ENCODE measurements at regions not wholly inside any gene's neighbourhood (a gene's known extent, or its start where the extent isn't known, plus 50 kb on each side); places are given as distances from the start of the nearest gene placed in this dataset.
A peak's percentile ranks its signal among the peaks of the same experiment; 100 is the strongest.

DNA sequence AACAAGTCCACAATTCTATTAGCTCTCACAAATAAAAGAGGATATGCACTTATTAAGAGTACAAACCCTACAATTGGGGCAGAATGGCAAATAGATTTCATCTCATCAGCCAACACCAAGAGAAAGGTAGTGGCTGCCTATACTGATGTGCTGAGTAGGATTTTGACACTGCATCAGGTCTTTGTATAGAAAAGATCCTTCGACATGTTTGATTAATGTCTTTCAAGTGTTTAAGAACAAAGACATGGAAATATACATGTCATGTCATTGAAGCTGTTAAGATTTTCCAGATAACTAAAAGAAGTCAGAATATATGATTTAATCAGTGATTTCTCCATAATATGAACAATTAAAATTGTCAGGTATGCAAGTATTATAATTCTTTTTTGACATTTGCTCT lies 238.7 kb upstream of the GRAMD2B start:
- Histone ChIP-seq H3K27ac (ENCODE audit: low read length) (no peak overlapping the region), H3K79me2 (ENCODE audit: low read length) (no peaks in the 10 kb centered on the region), H3K27me3 (ENCODE audit: low read length) (no peaks in the 10 kb centered on the region), H3K9me2 (replicated peaks; ENCODE audit: low read length) (no peaks in the 10 kb centered on the region), H3K9me3 (ENCODE audit: low read length) (no peaks in the 10 kb centered on the region), H3K9ac (ENCODE audit: low read length) (no peak overlapping the region), H3F3A (ENCODE audit: low read length, unreplicated experiment) (no peaks in the 10 kb centered on the region), H3K4me3 (ENCODE audit: low read length) (no peak overlapping the region), H3K4me2 (ENCODE audit: low read length) (no peak overlapping the region), H4K20me1 (ENCODE audit: low read length) (no peaks in the 10 kb centered on the region), H3K36me3 (ENCODE audit: low read depth, low read length) (no peaks in the 10 kb centered on the region), H2AFZ (ENCODE audit: low read length) (no peak overlapping the region), H3K4me1 (ENCODE audit: insufficient read depth, low read length) (no peaks in the 10 kb centered on the region)
- ATAC-seq (no peak), DNase-seq (no peak)
- ChIA-PET CTCF (no interaction called here), POLR2A (ENCODE audit: unreplicated experiment) (no interaction called here)
- intact Hi-C loops (cut with micrococcal nuclease), result no loop called here
- no TSS peak for BruUV-seq (replicated peaks)
- TF ChIP-seq EZH2 (IDR thresholded peaks at IDR 0.05; ENCODE audit: low read length, unreplicated experiment), result no peak

DNA sequence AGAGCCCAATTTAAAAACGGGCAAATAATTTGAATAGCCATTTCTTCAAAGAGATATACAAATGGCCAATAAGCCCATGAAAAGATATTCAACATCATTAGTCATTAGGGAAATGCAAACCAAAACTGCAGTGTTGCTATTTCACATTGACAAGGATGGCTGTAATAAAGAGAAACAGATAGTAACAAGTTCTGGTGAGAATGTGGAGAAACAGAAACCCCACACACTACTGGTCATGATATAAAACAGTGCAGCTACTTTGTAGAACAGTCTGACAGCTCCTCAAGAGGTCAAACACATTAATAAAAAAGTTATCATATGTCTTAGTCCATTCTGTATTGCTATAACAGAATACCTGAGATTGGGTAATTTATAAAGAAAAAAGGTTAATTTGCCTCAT lies 237.0 kb upstream of the GRAMD2B start:
- no TSS peak for BruUV-seq (replicated peaks)
- no peak overlapping the region for H3K4me3 ChIP-seq (ENCODE audit: low read length)
- H3K4me2 ChIP-seq (ENCODE audit: low read length), result no peak overlapping the region
- H3F3A ChIP-seq (ENCODE audit: low read length, unreplicated experiment), result no peaks in the 10 kb centered on the region
- no peak for ATAC-seq
- no peaks in the 10 kb centered on the region for H3K27me3 ChIP-seq (ENCODE audit: low read length)
- H3K27ac ChIP-seq (ENCODE audit: low read length), result no peak overlapping the region
- H4K20me1 ChIP-seq (ENCODE audit: low read length), result no peaks in the 10 kb centered on the region
- no peaks in the 10 kb centered on the region for H3K9me2 ChIP-seq (replicated peaks; ENCODE audit: low read length)
- no peaks in the 10 kb centered on the region for H3K4me1 ChIP-seq (ENCODE audit: insufficient read depth, low read length)
- intact Hi-C loops (cut with micrococcal nuclease), result no loop called here
- TF ChIP-seq, protein P1, sequence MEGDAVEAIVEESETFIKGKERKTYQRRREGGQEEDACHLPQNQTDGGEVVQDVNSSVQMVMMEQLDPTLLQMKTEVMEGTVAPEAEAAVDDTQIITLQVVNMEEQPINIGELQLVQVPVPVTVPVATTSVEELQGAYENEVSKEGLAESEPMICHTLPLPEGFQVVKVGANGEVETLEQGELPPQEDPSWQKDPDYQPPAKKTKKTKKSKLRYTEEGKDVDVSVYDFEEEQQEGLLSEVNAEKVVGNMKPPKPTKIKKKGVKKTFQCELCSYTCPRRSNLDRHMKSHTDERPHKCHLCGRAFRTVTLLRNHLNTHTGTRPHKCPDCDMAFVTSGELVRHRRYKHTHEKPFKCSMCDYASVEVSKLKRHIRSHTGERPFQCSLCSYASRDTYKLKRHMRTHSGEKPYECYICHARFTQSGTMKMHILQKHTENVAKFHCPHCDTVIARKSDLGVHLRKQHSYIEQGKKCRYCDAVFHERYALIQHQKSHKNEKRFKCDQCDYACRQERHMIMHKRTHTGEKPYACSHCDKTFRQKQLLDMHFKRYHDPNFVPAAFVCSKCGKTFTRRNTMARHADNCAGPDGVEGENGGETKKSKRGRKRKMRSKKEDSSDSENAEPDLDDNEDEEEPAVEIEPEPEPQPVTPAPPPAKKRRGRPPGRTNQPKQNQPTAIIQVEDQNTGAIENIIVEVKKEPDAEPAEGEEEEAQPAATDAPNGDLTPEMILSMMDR (conservative IDR thresholded peaks at IDR 0.05; ENCODE audit: low read depth, low read length), result no peak
- no peak for TF ChIP-seq EZH2phosphoT487 (IDR thresholded peaks at IDR 0.05; ENCODE audit: borderline replicate concordance, low read length)
- no peak for TF ChIP-seq EZH2 (IDR thresholded peaks at IDR 0.05; ENCODE audit: low read length, unreplicated experiment)
- H3K36me3 ChIP-seq (ENCODE audit: low read depth, low read length), result no peaks in the 10 kb centered on the region
- ChIA-PET CTCF (no interaction called here), POLR2A (ENCODE audit: unreplicated experiment) (no interaction called here)
- no peaks in the 10 kb centered on the region for H3K9me3 ChIP-seq (ENCODE audit: low read length)
- DNase-seq, result no peak
- H3K9ac ChIP-seq (ENCODE audit: low read length), result no peak overlapping the region
- H2AFZ ChIP-seq (ENCODE audit: low read length), result no peak overlapping the region
- H3K79me2 ChIP-seq (ENCODE audit: low read length), result no peaks in the 10 kb centered on the region

DNA sequence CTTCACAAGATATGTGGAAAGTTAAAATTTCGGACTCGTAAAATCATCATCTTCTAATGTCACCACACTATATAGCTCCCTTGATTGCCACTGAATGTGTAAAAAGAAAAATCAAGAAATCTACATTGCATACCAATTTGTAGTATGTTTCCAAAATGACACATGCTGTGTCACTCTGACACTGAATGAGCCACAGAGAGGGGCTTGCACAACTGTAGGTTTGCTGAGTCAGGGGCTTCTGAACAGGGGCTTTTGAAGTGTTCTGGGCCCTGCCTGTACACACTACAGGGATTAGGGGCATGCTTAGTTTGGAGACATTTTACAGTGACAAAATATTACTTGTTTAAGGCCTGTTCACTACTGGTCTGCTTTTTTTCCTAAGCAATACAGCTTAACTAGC lies 234.4 kb upstream of the GRAMD2B start:
- Histone ChIP-seq H3K4me3 (ENCODE audit: low read length) (no peak overlapping the region), H3K36me3 (ENCODE audit: low read depth, low read length) (no peaks in the 10 kb centered on the region), H3K9me3 (ENCODE audit: low read length) (no peaks in the 10 kb centered on the region), H3K9me2 (replicated peaks; ENCODE audit: low read length) (no peaks in the 10 kb centered on the region), H3K27ac (ENCODE audit: low read length) (no peak overlapping the region), H3K4me1 (ENCODE audit: insufficient read depth, low read length) (no peaks in the 10 kb centered on the region), H2AFZ (ENCODE audit: low read length) (no peak overlapping the region), H3F3A (ENCODE audit: low read length, unreplicated experiment) (no peaks in the 10 kb centered on the region), H3K9ac (ENCODE audit: low read length) (no peak overlapping the region), H3K79me2 (ENCODE audit: low read length) (no peaks in the 10 kb centered on the region), H3K4me2 (ENCODE audit: low read length) (no peak overlapping the region), H3K27me3 (ENCODE audit: low read length) (no peaks in the 10 kb centered on the region), H4K20me1 (ENCODE audit: low read length) (no peaks in the 10 kb centered on the region)
- BruUV-seq (replicated peaks), result no TSS peak
- DNase-seq (peak; percentile 8), ATAC-seq (no peak)
- CTCF ChIA-PET, result no interaction called here
- POLR2A ChIA-PET (ENCODE audit: unreplicated experiment), result no interaction called here
- TF ChIP-seq, protein P1 (conservative IDR thresholded peaks at IDR 0.05; ENCODE audit: low read depth, low read length), result no peak
- TF ChIP-seq EZH2 (IDR thresholded peaks at IDR 0.05; ENCODE audit: low read length, unreplicated experiment), result no peak
- TF ChIP-seq EZH2phosphoT487 (IDR thresholded peaks at IDR 0.05; ENCODE audit: borderline replicate concordance, low read length), result no peak
- intact Hi-C loops (cut with micrococcal nuclease), result no loop called here
